ENCODE measurements at regions not wholly inside any gene's neighbourhood (a gene's known extent, or its start where the extent isn't known, plus 50 kb on each side); places are given as distances from the start of the nearest gene placed in this dataset.

DNA sequence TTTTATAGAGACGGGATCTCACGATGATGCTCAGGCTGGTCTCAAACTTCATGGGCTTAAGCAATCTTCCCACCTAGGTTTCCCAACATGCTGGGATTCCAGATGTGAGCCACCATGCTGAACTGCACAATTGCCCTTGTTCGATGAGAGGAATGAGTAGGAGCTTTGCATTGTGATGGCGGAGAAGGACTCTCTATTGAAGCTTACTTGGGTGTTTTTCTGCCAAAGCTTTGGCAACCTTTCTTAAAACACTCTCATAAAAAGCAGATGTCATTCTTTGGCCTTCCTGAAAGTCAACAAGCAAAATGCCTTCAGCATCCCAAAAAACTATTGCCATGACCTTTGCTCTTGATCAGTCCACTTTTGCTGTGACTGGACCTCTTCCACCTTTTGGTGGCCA, 904.8 kb upstream of the TMEM132C start:
- TF ChIP-seq, protein P1, sequence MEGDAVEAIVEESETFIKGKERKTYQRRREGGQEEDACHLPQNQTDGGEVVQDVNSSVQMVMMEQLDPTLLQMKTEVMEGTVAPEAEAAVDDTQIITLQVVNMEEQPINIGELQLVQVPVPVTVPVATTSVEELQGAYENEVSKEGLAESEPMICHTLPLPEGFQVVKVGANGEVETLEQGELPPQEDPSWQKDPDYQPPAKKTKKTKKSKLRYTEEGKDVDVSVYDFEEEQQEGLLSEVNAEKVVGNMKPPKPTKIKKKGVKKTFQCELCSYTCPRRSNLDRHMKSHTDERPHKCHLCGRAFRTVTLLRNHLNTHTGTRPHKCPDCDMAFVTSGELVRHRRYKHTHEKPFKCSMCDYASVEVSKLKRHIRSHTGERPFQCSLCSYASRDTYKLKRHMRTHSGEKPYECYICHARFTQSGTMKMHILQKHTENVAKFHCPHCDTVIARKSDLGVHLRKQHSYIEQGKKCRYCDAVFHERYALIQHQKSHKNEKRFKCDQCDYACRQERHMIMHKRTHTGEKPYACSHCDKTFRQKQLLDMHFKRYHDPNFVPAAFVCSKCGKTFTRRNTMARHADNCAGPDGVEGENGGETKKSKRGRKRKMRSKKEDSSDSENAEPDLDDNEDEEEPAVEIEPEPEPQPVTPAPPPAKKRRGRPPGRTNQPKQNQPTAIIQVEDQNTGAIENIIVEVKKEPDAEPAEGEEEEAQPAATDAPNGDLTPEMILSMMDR (IDR thresholded peaks at IDR 0.05) = no peak
- no peak for TF ChIP-seq POLR2A (IDR thresholded peaks at IDR 0.05)
